GM21423 (cell line): ENCODE measurements at regions not wholly inside any gene's neighbourhood (a gene's known extent, or its start where the extent isn't known, plus 50 kb on each side); places are given as distances from the start of the nearest gene placed in this dataset.
"Not testable (repeated sequence)": the region's sequence is repeated elsewhere in the genome, so short reads cannot be mapped to it uniquely, and the experiment has no call there.

Experiments used
- ATAC-seq: cut with Tn5 transposase; IDR thresholded peaks from one replicate; pipeline ENCODE4 v1.9.1; 2021; ENCODE audit warnings: mild to moderate bottlenecking, moderate library complexity; ENCODE audit not compliant: unreplicated experiment

- no peak for ATAC-seq
These were observed 633.7 kb downstream of the MECOM start for GRCh38 chr3:169029674-169030285.

DNA sequence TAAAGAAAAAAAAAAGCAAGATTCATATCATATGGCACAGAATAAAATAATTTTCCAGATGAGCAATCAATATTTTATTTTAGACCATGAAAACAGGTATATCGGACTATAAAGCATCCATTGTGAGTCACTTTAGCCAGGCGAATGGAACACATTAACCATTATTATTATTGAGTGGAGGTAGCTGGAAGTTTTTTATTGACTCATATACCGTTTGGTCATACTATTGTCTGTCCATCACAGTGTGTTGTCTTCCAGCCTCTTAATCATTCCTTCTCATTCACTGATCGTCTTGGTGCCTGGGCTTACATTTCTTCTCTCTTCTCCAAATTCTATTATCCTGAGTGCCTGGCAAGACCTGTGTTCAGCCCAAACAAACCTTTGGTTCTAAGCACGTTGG, 634.8 kb downstream of the MECOM start:
- ATAC-seq = no peak

GRCh38 chr3:169026543-169027182, 636.8 kb downstream of the MECOM start:
- no peak for ATAC-seq

- ATAC-seq = no peak
These were observed 641.1 kb downstream of the MECOM start for GRCh38 chr3:169022457-169022856.

DNA sequence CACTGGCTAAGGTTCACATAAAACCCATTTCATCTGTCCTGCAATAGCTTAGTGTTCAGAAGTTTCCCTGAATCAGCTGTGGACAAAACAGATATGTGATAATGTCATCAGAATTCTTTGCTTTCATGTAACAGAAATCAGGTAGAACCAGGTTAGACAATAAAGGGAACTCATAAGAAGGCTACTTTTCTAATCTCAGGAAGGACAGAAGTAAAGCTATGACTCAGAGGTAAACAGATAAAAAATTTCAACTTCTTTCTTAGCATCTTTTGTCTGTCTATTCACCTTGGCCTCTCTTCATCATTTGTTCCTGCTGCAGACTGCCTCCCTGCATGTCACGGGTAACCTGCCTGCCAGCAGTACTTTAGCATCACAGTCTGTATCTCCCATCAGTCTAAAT, 643.1 kb downstream of the MECOM start:
- ATAC-seq = no peak

- no peak for ATAC-seq
These were observed 654.1 kb downstream of the MECOM start for GRCh38 chr3:169009453-169009852.

DNA sequence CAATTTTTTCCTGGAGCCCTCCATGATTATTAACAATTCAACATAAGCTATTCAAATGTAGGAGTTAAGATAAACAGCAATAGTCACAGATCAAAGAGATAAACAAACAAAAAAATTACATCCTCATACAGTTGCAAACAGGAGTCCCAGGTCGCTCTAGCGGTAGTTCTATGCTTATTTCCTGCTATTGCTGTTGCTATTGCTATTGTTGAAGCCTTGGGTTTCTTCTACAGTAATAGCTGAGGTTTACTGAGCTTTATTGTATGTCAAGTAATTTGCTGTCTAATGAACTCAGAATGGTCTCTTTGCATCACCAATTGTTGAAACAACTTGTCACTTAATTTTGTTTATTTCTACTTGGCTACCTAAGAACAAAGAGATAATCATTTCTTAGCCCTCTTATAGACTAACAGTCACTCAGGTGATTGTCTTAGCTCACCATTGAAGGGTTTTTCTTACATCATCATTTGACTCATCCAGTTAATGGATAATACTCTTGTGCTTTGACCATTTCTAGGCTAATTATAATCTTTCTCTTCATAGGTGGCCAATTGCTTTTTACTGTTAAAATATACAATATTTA, 654.6 kb downstream of the MECOM start:
- ATAC-seq = no peak

DNA sequence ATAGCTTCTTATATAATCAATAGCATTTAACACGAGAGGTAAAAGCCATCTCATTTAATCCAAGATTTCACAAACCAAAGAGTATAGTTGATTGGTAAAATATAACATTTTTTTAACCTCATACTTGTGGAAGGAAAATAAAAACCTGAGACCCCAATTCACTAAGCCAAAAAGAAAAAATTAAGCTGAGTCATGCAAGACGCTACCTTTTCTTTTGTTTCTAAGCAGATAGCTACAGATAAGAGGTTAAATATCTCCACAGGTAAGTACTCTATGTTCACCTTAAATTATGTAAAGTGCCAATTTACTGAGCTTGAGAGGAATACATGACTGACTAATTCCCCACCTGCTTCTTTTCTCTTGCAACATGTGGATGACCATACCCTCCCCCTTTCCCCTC, 656.4 kb downstream of the MECOM start:
- ATAC-seq = no peak

DNA sequence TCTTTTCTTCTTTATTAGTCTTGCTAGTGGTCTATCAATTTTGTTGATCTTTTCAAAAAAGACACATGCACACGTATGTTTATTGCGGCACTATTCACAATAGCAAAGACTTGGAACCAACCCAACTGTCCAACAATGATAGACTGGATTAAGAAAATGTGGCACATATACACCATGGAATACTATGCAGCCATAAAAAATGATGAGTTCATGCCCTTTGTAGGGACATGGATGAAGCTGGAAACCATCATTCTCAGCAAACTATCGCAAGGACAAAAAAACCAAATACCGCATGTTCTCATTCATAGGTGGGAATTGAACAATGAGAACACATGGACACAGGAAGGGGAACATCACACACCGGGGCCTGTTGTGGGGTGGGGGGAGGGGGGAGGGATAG, 657.1 kb downstream of the MECOM start:
- ATAC-seq = not testable (repeated sequence)

DNA sequence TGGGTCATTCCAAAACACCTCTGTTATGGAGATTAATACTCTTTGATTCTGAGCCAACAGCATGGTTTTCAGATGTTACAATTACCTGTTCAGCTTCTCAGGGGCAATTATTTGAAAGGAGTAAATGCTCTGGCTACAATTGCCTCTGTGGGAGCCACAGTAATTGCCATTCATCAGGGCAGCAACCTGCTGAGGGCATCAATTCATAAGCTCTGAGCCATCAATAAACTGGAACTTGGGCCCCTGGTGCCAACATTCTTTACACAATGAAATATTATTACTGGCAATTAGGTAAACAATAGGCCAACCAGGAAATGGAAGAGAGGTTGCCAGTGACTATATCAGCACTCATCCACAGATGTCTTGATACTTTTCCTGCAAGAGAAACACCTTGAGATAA, 660.8 kb downstream of the MECOM start:
- ATAC-seq = no peak

GRCh38 chr3:168998792-168999191, 664.7 kb downstream of the MECOM start:
- ATAC-seq = no peak

- no peak for ATAC-seq
These were observed 666.0 kb downstream of the MECOM start for GRCh38 chr3:168997488-168997887.

GRCh38 chr3:168996622-168997021, 666.9 kb downstream of the MECOM start:
- ATAC-seq = no peak

- no peak for ATAC-seq
These were observed 668.4 kb downstream of the MECOM start for GRCh38 chr3:168995129-168995528.

DNA sequence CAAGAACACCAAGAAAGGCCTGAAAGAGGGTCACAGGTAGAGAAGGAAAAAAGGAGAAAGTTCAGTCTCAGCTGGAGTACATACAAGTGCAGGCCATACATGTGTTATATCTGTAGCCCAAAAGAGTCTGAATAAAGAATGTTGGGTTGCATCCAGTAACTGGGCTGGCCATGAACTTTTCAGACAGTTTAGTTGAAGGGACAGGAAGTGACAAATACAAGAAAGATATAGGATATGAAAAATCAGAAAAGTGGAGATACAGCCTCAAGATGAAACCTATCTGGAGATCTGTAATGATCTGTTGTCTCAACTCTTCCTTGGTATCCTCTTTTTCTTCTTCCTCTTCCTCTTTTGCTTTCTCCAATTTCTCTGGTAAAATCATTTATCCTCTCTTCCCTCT, 671.7 kb downstream of the MECOM start:
- no peak for ATAC-seq

DNA sequence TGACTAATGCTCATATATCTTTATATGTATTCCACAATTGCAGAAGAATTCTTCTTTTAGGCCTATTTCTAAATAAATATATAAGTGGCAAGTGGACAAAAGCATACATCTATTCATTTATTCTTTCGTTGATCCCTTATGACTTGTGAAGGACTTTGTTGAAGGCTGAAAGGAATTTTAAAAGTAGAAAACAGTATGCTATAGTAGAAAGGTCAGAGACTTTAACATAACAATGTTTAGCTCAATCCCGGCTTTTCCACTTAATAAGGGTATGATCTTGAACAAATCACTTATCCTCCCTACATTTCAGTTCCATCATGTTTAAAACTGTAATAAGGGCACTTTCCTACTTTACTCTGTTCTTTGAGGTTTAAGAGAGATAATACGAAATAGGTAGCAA, 672.9 kb downstream of the MECOM start:
- ATAC-seq = no peak

DNA sequence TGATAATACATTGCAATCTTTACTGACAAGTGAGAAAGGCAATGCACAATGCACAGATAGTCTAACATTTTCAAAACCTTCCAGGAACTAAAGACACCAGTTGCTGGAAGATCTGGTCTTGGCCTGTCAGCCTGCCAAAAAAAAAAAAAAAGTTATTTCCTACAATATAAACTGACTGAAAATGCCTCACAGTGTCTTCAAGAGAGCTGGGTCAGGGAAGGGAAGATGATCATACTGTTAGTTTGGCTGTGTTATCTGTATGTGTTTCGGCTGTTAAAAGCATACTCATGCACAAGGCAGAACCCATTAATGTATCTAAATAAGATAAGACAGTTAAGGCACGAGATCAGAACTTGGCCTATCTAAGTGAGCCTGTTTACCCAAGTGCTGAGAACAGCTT, 673.4 kb downstream of the MECOM start:
- ATAC-seq = no peak

GRCh38 chr3:168989396-168989795, 674.1 kb downstream of the MECOM start:
- ATAC-seq = no peak

GRCh38 chr3:168988853-168989252, 674.7 kb downstream of the MECOM start:
- ATAC-seq = no peak

GRCh38 chr3:168984872-168985271, 678.6 kb downstream of the MECOM start:
- no peak for ATAC-seq

DNA sequence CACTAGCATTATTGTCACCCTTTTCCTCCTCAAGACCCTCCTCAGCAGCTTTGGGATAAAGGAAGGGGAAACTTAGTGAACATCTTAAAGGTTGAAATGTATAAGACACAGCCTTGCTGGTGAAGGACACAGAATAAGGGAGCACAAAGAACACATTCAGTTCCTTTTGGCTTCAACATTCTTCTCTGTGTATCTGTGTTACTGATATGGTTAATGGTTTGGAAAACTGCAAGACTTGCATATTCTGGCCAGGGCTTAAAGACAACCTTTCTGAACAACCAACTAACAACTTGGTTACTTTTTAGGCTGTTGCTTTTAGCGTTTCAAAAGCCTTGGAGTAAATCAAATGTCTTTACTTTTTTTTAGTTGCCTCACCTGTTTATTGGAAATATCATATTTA, 680.5 kb downstream of the MECOM start:
- ATAC-seq = no peak

DNA sequence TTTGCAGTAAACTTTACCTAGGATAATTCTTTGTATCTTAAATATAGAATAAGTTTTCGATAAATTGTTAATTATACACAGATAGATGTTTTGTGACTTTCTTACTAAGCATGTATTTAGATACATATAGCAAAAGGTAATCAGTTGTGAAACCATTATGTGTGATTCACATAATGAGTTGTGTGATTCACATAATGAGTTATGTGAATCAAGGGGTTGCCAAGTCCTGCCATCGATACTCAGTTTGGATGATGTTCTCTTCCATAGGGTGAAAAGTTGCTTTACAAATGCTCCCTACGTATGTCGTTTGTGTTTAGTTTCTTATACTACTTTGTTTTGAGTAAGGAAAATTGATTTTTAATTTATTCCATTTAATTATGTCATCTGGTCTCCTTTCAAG, 682.1 kb downstream of the MECOM start:
- ATAC-seq = no peak
